ENCODE measurements at regions not wholly inside any gene's neighbourhood (a gene's known extent, or its start where the extent isn't known, plus 50 kb on each side); places are given as distances from the start of the nearest gene placed in this dataset.
"Not testable (repeated sequence)": the region's sequence is repeated elsewhere in the genome, so short reads cannot be mapped to it uniquely, and the experiment has no call there.

- DNase-seq (ENCODE audit: low read depth in 2 of 2): no peak
Observed at GRCh38 chr2:136327162-136327852, 209.4 kb upstream of the CXCR4 start.

DNA sequence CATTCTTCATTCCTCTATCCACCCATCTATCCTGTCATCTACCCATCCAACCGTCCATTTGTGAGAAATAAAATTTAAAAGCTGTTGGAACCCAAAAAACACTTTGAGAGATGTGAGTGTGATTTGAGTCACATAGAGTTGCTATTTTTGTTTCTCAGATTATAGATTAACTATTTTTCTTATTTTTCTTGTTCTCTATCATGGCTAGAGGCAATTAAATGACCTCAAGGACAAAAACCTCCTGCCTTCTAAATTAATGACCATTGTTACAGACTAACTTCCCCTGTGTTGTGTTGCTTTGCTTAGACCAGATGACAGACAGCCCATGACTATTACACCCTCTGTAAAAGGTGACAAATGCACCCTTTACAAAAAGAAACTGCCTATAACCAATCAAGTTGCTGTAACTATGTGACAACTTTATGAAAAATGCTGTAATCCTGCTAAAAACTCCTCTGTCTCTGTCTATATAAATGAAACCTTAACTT is 207.9 kb upstream of the CXCR4 start:
- no peak for DNase-seq (ENCODE audit: low read depth in 2 of 2)

DNA sequence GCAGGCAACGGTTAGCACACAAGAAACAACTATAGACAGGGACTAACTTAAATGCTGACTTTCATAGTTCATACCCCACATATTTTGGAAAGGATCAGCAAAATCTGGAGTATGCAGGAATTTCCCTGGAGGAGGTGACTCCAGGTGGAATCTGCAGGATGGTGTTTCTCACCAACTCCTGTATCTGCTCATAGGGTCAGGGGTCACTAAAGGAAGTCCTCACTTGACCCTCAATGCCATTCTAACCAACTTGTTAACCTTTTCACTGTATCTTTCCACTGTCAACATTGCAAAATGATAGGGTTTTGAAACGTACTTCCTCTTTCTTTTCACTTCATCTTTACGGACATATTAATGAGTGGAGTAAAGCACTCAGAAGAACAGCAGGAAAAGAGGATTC is 207.0 kb upstream of the CXCR4 start:
- no peak for DNase-seq (ENCODE audit: low read depth in 2 of 2)

GRCh38 chr2:136323935-136324334 is 206.0 kb upstream of the CXCR4 start:
- no peak for DNase-seq (ENCODE audit: low read depth in 2 of 2)

DNA sequence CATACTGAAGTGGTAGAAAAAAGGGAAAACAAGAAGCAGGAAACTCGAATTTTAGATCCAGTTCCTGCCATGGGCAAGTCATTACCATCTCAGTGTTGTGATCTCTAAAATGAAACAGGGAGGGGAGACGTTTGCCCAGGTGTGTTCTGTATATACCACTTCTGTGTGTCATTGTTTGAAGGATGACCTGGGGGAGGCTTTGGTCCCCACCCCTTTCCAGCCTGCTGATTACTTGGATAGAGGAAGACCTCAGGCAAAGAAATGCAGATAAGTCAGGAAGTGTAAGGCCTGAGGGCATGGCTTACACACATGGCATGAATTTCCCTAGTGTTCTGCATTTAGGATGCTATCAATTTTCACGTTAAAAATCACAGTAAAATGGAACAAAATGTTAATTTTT is 205.2 kb upstream of the CXCR4 start:
- DNase-seq (ENCODE audit: low read depth in 2 of 2): no peak

GRCh38 chr2:136322428-136322827 is 204.5 kb upstream of the CXCR4 start:
- DNase-seq (ENCODE audit: low read depth in 2 of 2): no peak

GRCh38 chr2:136319651-136320050 is 201.7 kb upstream of the CXCR4 start:
- no peak for DNase-seq (ENCODE audit: low read depth in 2 of 2)

- no peak for DNase-seq (ENCODE audit: low read depth in 2 of 2)
Observed at GRCh38 chr2:136319237-136319636, 201.3 kb upstream of the CXCR4 start.

- DNase-seq (ENCODE audit: low read depth in 2 of 2): no peak
Observed at GRCh38 chr2:136314240-136314639, 196.3 kb upstream of the CXCR4 start.

- DNase-seq (ENCODE audit: low read depth in 2 of 2): not testable (repeated sequence)
Observed at GRCh38 chr2:136312568-136312967, 194.6 kb upstream of the CXCR4 start.

DNA sequence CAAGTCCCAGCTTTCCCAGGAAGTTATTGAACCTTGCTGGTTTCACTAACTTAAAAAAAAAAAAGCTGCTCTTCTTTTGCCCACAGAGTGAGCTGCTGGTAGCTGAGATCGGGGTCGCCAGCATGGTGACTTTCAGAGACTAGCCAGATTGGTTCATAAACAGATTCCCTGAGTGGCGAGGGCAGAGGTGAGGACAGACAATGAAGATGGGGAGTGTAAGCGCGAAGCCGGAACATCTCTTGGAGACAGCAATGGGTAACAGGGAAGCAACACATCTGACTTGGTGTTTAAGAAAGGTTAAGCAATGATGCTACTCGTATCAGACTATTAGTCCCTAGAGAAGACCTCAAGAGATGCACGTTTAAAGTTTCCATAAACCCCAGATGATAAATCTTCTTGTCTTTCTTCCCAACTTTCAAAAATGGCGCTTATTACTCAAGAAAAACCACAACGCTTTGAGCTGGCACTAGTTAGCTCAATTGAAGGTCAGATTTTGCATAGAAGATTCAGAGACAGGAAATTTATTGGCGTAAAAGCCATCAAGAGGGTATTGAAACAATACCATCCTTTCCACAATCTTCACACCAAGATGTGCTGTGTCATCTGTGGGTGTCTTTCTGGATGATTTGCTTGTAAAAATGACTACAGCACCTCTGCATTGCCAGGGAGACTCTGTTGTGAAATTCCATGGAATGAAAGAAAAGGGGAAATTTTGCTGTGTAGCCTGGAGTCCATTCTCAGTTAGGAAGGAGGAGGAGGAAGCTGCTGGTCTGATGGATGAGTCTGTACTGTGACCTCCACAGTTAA is 193.1 kb upstream of the CXCR4 start:
- no peak for DNase-seq (ENCODE audit: low read depth in 2 of 2)

DNA sequence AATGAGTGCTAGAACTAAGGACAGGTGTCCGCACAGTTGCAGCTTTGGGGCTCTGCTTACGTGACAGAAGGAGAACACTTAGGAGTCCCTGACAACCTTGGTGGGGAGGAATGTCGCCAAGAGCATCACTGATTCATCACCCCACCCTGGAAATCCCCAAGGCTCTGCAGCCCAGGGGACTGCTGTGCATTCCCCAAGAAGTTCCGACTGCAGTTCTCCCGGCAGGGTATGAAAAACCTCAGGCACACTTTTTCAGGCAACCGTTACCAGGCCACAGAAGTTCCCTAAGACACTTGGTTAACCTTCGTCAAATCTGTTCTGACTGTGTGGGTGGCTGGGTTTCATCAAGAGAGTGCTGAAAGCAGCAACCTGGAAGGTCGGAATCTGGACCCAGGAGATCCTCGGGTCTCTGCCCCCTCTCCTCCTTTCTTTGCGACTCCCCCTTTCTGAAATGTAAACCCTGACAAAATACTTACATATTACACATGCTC is 192.1 kb upstream of the CXCR4 start:
- DNase-seq (ENCODE audit: low read depth in 2 of 2): no peak

- no peak for DNase-seq (ENCODE audit: low read depth in 2 of 2)
Observed at GRCh38 chr2:136308611-136309010, 190.7 kb upstream of the CXCR4 start.

GRCh38 chr2:136306836-136307235 is 188.9 kb upstream of the CXCR4 start:
- no peak for DNase-seq (ENCODE audit: low read depth in 2 of 2)

GRCh38 chr2:136305517-136306192 is 187.7 kb upstream of the CXCR4 start:
- no peak for DNase-seq (ENCODE audit: low read depth in 2 of 2)

DNA sequence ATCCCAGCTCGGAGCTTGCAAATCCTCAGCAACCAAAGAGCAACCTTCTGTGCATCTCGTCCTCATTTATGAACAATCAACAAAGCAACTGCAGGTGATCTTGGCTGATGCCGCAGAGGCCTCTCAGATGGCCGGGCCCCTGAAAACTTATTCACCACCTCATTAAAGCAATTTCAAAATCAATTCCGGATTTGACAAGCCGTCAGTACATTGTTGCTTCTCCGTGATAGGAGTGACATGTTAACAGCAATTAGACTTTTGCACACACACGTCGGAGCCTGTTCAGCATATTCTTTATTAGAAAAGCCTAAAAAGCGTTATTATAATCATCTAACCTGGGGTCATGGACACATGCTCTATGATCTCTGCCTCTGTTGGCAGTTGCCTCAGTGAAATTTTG is 183.1 kb upstream of the CXCR4 start:
- no peak for DNase-seq (ENCODE audit: low read depth in 2 of 2)

- DNase-seq (ENCODE audit: low read depth in 2 of 2): no peak
Observed at GRCh38 chr2:136298631-136299030, 180.7 kb upstream of the CXCR4 start.

GRCh38 chr2:136297994-136298393 is 180.0 kb upstream of the CXCR4 start:
- DNase-seq (ENCODE audit: low read depth in 2 of 2): no peak

DNA sequence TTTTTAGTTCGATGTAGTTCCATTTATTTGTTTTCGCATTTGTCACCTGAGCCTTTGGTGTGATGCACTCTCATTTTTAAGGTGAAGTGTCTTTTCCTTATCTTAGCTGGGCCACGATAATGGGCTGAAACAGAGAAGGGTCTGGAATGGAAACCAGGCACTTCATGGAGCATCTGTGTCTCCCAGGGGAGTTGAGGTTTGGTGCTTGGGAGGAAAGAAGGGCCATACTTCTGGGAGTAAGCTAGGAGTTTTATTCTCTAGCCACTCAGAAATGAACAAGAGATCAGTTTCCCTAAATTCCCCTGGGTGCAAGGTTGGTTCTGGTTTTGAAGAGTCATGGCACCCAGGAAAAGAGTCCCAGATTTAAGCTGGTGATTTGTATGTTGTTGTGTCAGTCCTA is 179.4 kb upstream of the CXCR4 start:
- DNase-seq (ENCODE audit: low read depth in 2 of 2): no peak

- DNase-seq (ENCODE audit: low read depth in 2 of 2): no peak
Observed at GRCh38 chr2:136295168-136295567, 177.2 kb upstream of the CXCR4 start.

DNA sequence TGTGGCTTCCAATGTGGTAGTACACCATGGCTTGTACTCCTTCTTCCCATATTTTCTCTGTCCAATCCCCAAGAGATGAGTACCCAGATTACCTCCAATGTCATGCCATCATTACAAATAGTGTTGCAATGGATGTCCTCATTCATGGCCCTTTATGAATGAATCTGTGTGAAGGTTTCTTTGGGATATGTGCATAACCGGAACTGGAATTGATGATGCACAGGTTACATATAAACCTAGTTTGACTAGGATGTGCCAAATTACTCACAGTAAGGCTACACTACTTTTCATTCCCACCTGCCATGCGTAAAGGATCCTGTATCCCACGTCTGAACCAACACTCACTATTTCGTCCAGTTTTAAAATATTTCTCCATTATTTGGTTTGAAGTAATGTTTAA is 173.9 kb upstream of the CXCR4 start:
- no peak for DNase-seq (ENCODE audit: low read depth in 2 of 2)

- no peak for DNase-seq (ENCODE audit: low read depth in 2 of 2)
Observed at GRCh38 chr2:136290326-136290725, 172.4 kb upstream of the CXCR4 start.

DNA sequence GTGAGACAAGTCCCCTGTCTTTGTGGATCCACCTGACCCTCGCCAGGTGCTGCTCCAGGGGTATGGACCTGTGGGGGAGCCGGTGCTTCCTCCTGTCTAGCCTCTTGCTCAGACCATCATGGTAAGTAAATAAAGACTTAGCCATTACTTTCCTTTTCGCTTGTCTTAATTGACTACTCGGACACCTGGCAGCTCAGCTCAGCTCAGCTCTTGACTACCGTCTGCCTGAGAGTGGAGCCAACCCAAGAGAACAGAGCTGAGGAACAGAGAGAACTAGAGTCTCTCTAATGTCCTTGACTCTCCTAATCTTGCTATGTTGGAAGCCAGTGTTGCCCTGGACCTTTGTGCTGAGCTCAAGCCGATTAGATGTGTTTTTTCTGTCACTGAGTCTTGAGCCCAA is 170.3 kb upstream of the CXCR4 start:
- DNase-seq (ENCODE audit: low read depth in 2 of 2): no peak
